CD4-positive, alpha-beta T cell (primary cell): ENCODE measurements at regions not wholly inside any gene's neighbourhood (a gene's known extent, or its start where the extent isn't known, plus 50 kb on each side); places are given as distances from the start of the nearest gene placed in this dataset.

Experiments used
- ATAC-seq: fragments of 200-7000 bp; cut with Tn5 transposase; one replicate; pipeline ENCODE4 v1.10.0; 2022; ENCODE audit warnings: mild to moderate bottlenecking; ENCODE audit not compliant: poor library complexity
- CTCF ChIA-PET: fragments of 350-600 bp; sonication (Branson Sonifier 250); formaldehyde crosslinking; loops from one replicate; lab custom pipeline; 2021; ENCODE audit warnings: antibody characterized with exemption, inconsistent platforms; lab: Charles Lee
- POLR2A ChIA-PET: fragments of 350-600 bp; sonication (Branson Sonifier 250); formaldehyde crosslinking; loops from one replicate; lab custom pipeline; 2021; ENCODE audit warnings: antibody characterized with exemption, inconsistent platforms; lab: Charles Lee
- DNase-seq, 14 experiments: peaks; one replicate each; pipeline ENCODE4 v3.0.0-alpha.2; 2013 to 2020; ENCODE audit warnings: mixed read lengths in 2 of 14
- H3K27ac ChIP-seq, 2 donors: one replicate each; pipeline versions ENCODE4 v1.5.1 to v1.7.0; 2013; ENCODE audit warnings: low read length in 2 of 2, low read depth in 1 of 2, mild to moderate bottlenecking in 1 of 2
- H3K27me3 ChIP-seq, 2 experiments: 1 replicate in 1 of 2; 2 replicates in 1 of 2; pipeline versions ENCODE4 v1.6.1 to v1.7.0; 2013; ENCODE audit warnings: low read length in 2 of 2, control low read depth in 1 of 2, mild to moderate bottlenecking in 1 of 2, moderate library complexity in 1 of 2; ENCODE audit not compliant: insufficient read depth in 2 of 2, control insufficient read depth in 1 of 2
- H3K36me3 ChIP-seq: one replicate; pipeline ENCODE4 v1.6.1; 2013; ENCODE audit warnings: low read length, control low read depth; ENCODE audit not compliant: insufficient read depth
- H3K4me1 ChIP-seq: one replicate; pipeline ENCODE4 v1.6.1; 2013; ENCODE audit warnings: low read length, control low read depth; ENCODE audit not compliant: insufficient read depth
- H3K4me3 ChIP-seq: one replicate; pipeline ENCODE4 v1.5.1; 2013; ENCODE audit warnings: mild to moderate bottlenecking, low read length, moderate library complexity
- H3K9me3 ChIP-seq, 2 experiments: 1 replicate in 1 of 2; 2 replicates in 1 of 2; pipeline versions ENCODE4 v1.6.1 to v1.7.0; 2013; ENCODE audit warnings: low read length in 2 of 2, mild to moderate bottlenecking in 2 of 2, control low read depth in 1 of 2, moderate library complexity in 1 of 2; ENCODE audit not compliant: control insufficient read depth in 1 of 2, insufficient read depth in 1 of 2
- H3K27ac Mint-ChIP-seq: one replicate; pipeline ENCODE4 v1.8.0; 2020; ENCODE audit warnings: mixed read lengths
- H3K27me3 Mint-ChIP-seq: one replicate; pipeline ENCODE4 v1.8.0; 2021; ENCODE audit warnings: mixed read lengths
- H3K36me3 Mint-ChIP-seq: one replicate; pipeline ENCODE4 v1.8.0; 2021; ENCODE audit warnings: low read depth, mixed read lengths
- H3K4me1 Mint-ChIP-seq: one replicate; pipeline ENCODE4 v1.8.0; 2021; ENCODE audit warnings: low read depth, mixed read lengths
- H3K4me3 Mint-ChIP-seq: one replicate; pipeline ENCODE4 v1.8.0; 2020; ENCODE audit warnings: mild to moderate bottlenecking, mixed read lengths
- H3K9me3 Mint-ChIP-seq: one replicate; pipeline ENCODE4 v1.8.0; 2020; ENCODE audit warnings: mixed read lengths
- intact Hi-C, 2 experiments: fragments of 100-400 bp; cut with DNase I in 1 of 2; cut with micrococcal nuclease in 1 of 2; formaldehyde crosslinking; loops; one replicate each; pipeline versions ENCODE4 v1.15.1 to v1.9.0; 2023 to 2025; cut with DNase I, micrococcal nuclease
- TF ChIP-seq, protein P1 (sequence below): fragments of 200-600 bp; IDR thresholded peaks from one replicate; pipeline ENCODE4 v1.8.0; 2022; ENCODE audit warnings: antibody characterized with exemption, mild to moderate bottlenecking

DNA sequence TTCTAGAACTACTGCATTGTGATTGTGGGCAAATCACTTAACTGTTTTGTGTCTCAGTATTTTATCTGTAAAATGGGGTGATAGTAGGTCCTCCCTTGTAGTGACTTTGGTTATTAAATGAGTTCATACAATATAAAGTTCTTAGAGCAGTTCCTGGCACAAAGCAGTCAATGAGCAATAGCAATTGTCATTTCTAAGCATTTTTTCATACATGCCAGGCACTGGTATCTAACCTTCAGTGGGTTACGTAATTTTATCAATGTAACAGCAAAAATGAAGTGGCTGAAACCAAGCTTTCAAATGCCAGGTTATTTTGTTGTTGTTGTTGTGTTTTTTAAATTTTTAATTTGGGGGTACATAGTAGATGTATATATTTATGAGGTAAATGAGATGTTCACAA lies 401.9 kb downstream of the MEIS1 start:
- H3K27ac Mint-ChIP-seq: no peak overlapping the region

DNA sequence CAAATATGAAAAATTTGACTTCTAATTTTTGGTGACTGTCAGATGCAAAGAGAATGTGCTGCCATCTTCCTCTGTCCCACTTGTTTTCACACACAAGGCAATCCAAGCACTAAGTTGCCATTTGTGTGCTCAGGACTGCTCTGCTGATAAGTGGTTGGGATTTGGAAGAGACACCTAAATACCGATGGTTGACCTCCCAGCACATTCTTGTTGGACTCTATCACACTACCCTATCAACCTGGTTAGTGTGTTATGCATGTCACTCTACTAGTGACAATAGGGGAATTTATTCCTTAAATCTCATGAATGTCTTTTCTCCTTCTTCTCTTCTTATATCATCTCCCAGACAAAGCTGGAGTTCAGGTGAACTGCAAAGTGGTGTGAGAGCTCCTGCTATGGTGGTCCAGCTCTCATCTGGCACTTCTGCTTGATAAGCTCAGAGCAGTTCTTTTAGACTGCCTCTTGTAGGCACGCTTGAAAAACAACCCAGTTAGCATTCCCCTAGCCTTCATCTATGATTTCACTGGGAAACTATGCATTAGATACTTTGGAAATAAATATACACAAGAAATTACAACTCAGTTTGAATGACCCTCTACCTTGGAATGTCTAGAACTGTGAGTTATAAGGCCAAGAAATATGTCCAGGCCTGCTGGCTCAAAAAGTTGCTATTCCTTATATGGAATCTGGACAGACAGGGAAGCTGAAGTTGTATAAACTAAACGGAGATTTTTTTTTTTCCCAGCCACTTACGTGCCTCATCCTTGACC lies 404.8 kb downstream of the MEIS1 start:
- intact Hi-C loops: no loop called here
- no peak for DNase-seq
- Histone ChIP-seq H3K27ac (no peak overlapping the region), H3K4me1 (no peaks in the 10 kb centered on the region), H3K27me3 (no peaks in the 10 kb centered on the region), H3K36me3 (no peaks in the 10 kb centered on the region), H3K9me3 (no peaks in the 10 kb centered on the region), H3K4me3 (no peak overlapping the region)
- Mint-ChIP-seq H3K27me3 (no peaks in the 10 kb centered on the region), H3K4me3 (no peak overlapping the region), H3K9me3 (peaks cover 2% of the 10 kb centered on the region), H3K27ac (no peak overlapping the region), H3K4me1 (no peaks in the 10 kb centered on the region), H3K36me3 (no peaks in the 10 kb centered on the region)
- no peak for ATAC-seq
- TF ChIP-seq, protein P1, sequence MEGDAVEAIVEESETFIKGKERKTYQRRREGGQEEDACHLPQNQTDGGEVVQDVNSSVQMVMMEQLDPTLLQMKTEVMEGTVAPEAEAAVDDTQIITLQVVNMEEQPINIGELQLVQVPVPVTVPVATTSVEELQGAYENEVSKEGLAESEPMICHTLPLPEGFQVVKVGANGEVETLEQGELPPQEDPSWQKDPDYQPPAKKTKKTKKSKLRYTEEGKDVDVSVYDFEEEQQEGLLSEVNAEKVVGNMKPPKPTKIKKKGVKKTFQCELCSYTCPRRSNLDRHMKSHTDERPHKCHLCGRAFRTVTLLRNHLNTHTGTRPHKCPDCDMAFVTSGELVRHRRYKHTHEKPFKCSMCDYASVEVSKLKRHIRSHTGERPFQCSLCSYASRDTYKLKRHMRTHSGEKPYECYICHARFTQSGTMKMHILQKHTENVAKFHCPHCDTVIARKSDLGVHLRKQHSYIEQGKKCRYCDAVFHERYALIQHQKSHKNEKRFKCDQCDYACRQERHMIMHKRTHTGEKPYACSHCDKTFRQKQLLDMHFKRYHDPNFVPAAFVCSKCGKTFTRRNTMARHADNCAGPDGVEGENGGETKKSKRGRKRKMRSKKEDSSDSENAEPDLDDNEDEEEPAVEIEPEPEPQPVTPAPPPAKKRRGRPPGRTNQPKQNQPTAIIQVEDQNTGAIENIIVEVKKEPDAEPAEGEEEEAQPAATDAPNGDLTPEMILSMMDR: no peak
- ChIA-PET CTCF (no interaction called here), POLR2A (no interaction called here)

More for the DNA sequence above, 401.9 kb downstream of the MEIS1 start:
- CTCF ChIA-PET: no interaction called here
- POLR2A ChIA-PET: no interaction called here
- DNase-seq (no peak), ATAC-seq (no peak)
- no peaks in the 10 kb centered on the region for H3K4me1 ChIP-seq
- H3K27ac ChIP-seq: no peak overlapping the region
- no peaks in the 10 kb centered on the region for H3K36me3 ChIP-seq
- TF ChIP-seq, protein P1: no peak
- H3K4me3 ChIP-seq: no peak overlapping the region
- H3K4me1 Mint-ChIP-seq: no peaks in the 10 kb centered on the region
- H3K36me3 Mint-ChIP-seq: no peaks in the 10 kb centered on the region
- no peaks in the 10 kb centered on the region for H3K27me3 Mint-ChIP-seq
- no peaks in the 10 kb centered on the region for H3K27me3 ChIP-seq
- intact Hi-C loops: no loop called here
- peaks cover 3% of the 10 kb centered on the region for H3K9me3 Mint-ChIP-seq
- H3K9me3 ChIP-seq: no peaks in the 10 kb centered on the region
- H3K4me3 Mint-ChIP-seq: no peak overlapping the region

DNA sequence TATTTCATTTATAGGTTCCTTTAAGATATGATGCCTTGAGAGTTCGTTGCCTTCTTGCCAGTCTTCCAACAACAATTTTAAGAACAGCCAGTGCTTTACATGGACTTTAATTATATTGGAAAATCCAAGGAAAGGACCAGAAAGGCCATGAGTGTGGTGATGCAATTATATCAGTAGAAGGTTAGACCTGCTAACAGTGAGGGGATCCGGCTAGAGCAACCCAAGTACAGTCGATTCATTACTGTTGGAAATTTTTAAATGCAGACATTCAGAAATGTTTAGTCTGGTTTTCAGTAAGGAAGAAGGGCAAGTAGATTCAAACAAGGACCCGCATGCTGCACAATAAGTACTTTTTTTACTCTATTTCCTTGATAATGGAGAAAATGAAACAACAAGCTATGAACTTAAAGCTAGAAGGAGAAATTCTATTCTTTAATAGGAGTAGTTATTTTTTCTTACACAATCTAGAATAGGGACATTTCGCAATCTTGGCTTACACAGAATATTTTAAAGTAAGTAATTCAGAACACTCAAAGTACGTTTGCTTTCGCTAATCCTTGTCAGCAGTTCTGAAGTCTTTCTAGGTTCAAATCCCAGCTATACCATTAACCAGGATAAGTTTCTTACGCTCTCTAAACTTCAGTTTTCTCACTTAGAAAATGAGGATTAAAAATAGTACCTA lies 405.5 kb downstream of the MEIS1 start:
- CTCF ChIA-PET: no interaction called here
- intact Hi-C loops: no loop called here
- H3K4me3 Mint-ChIP-seq: no peak overlapping the region

More for the DNA sequence above, 405.5 kb downstream of the MEIS1 start:
- no peaks in the 10 kb centered on the region for H3K36me3 ChIP-seq
- H3K9me3 ChIP-seq: no peaks in the 10 kb centered on the region
- Mint-ChIP-seq H3K36me3 (no peaks in the 10 kb centered on the region), H3K4me1 (no peaks in the 10 kb centered on the region), H3K27ac (no peak overlapping the region), H3K9me3 (peaks cover 2% of the 10 kb centered on the region), H3K27me3 (no peaks in the 10 kb centered on the region)
- no peak overlapping the region for H3K27ac ChIP-seq
- POLR2A ChIA-PET: no interaction called here
- no peaks in the 10 kb centered on the region for H3K27me3 ChIP-seq
- ATAC-seq (no peak), DNase-seq (no peak)
- no peak overlapping the region for H3K4me3 ChIP-seq
- H3K4me1 ChIP-seq: no peaks in the 10 kb centered on the region
- TF ChIP-seq, protein P1: no peak
